HL-60 (cell line): ENCODE measurements at regions not wholly inside any gene's neighbourhood (a gene's known extent, or its start where the extent isn't known, plus 50 kb on each side); places are given as distances from the start of the nearest gene placed in this dataset.

Experiments used
- DNase-seq, 2 experiments: peaks; one replicate each; pipeline ENCODE4 v3.0.0-alpha.2; 2010 to 2020; ENCODE audit warnings: low read depth in 1 of 2, low spot score in 1 of 2
- H3K27ac ChIP-seq: fragments of 250-450 bp; sonication (Bioruptor Pico); replicated peaks from 2 replicates; pipeline ENCODE4 v1.5.1; 2020; ENCODE audit warnings: mild to moderate bottlenecking, moderate library complexity
- H3K27me3 ChIP-seq: fragments of 250-450 bp; sonication (Bioruptor Pico); 2 replicates; pipeline ENCODE4 v1.5.1; 2021; ENCODE audit warnings: mild to moderate bottlenecking, moderate library complexity; ENCODE audit not compliant: insufficient read depth, poor library complexity, severe bottlenecking
- H3K4me3 ChIP-seq: replicated peaks from 2 replicates; pipeline ENCODE4 v1.5.1; 2011; ENCODE audit warnings: mild to moderate bottlenecking, control low read depth, low read length; ENCODE audit not compliant: insufficient read depth
- GABPA ChIP-seq: IDR thresholded peaks from 2 replicates; pipeline ENCODE4 v1.6.1; 2012; ENCODE audit warnings: low read depth
- POLR2AphosphoS5 ChIP-seq: IDR thresholded peaks from 2 replicates; pipeline ENCODE4 v1.6.1; 2012; ENCODE audit warnings: low read depth
- SPI1 ChIP-seq: IDR thresholded peaks from 2 replicates; pipeline ENCODE4 v1.6.1; 2012; ENCODE audit warnings: low read depth, mild to moderate bottlenecking, borderline replicate concordance
- TF ChIP-seq, protein P1 (sequence below): IDR thresholded peaks from one replicate; pipeline ENCODE4 v1.5.1; 2011; ENCODE audit warnings: low read length, control low read depth, inconsistent platforms; ENCODE audit not compliant: insufficient read depth
- TF ChIP-seq, protein P2 (sequence below): IDR thresholded peaks from 2 replicates; pipeline ENCODE4 v1.6.1; 2012; ENCODE audit warnings: low read depth; ENCODE audit not compliant: insufficient replicate concordance

GRCh38 chr1:29677028-29678024, 441.0 kb downstream of the PTPRU start:
- H3K27me3 ChIP-seq, result no peaks in the 10 kb centered on the region
- H3K27ac ChIP-seq, result no peak overlapping the region
- TF ChIP-seq GABPA, result no peak
- TF ChIP-seq SPI1, result no peak
- TF ChIP-seq, protein P1, sequence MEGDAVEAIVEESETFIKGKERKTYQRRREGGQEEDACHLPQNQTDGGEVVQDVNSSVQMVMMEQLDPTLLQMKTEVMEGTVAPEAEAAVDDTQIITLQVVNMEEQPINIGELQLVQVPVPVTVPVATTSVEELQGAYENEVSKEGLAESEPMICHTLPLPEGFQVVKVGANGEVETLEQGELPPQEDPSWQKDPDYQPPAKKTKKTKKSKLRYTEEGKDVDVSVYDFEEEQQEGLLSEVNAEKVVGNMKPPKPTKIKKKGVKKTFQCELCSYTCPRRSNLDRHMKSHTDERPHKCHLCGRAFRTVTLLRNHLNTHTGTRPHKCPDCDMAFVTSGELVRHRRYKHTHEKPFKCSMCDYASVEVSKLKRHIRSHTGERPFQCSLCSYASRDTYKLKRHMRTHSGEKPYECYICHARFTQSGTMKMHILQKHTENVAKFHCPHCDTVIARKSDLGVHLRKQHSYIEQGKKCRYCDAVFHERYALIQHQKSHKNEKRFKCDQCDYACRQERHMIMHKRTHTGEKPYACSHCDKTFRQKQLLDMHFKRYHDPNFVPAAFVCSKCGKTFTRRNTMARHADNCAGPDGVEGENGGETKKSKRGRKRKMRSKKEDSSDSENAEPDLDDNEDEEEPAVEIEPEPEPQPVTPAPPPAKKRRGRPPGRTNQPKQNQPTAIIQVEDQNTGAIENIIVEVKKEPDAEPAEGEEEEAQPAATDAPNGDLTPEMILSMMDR, result no peak
- TF ChIP-seq, protein P2, sequence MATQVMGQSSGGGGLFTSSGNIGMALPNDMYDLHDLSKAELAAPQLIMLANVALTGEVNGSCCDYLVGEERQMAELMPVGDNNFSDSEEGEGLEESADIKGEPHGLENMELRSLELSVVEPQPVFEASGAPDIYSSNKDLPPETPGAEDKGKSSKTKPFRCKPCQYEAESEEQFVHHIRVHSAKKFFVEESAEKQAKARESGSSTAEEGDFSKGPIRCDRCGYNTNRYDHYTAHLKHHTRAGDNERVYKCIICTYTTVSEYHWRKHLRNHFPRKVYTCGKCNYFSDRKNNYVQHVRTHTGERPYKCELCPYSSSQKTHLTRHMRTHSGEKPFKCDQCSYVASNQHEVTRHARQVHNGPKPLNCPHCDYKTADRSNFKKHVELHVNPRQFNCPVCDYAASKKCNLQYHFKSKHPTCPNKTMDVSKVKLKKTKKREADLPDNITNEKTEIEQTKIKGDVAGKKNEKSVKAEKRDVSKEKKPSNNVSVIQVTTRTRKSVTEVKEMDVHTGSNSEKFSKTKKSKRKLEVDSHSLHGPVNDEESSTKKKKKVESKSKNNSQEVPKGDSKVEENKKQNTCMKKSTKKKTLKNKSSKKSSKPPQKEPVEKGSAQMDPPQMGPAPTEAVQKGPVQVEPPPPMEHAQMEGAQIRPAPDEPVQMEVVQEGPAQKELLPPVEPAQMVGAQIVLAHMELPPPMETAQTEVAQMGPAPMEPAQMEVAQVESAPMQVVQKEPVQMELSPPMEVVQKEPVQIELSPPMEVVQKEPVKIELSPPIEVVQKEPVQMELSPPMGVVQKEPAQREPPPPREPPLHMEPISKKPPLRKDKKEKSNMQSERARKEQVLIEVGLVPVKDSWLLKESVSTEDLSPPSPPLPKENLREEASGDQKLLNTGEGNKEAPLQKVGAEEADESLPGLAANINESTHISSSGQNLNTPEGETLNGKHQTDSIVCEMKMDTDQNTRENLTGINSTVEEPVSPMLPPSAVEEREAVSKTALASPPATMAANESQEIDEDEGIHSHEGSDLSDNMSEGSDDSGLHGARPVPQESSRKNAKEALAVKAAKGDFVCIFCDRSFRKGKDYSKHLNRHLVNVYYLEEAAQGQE, result no peak
- TF ChIP-seq POLR2AphosphoS5, result no peak
- no peak for DNase-seq
- no peak overlapping the region for H3K4me3 ChIP-seq

DNA sequence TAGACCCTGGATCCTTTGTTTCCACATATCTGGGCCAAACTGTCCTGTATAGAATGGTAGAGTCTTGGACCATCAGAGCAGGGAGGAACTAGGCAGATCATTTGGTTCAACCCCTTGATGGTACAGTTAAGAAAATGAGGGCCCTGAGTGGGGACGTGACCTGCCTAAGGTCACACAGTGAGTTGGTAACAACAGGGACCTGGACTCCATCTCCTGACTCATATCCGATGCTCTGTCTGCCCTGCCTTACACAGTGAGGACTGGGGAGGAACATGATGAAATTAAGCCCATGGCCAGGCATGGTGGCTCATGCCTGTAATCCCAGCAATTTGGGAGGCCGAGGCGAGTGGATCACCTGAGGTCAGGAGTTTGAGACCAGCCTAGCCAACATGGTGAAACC, 440.2 kb downstream of the PTPRU start:
- H3K27ac ChIP-seq, result no peak overlapping the region
- no peaks in the 10 kb centered on the region for H3K27me3 ChIP-seq

DNA sequence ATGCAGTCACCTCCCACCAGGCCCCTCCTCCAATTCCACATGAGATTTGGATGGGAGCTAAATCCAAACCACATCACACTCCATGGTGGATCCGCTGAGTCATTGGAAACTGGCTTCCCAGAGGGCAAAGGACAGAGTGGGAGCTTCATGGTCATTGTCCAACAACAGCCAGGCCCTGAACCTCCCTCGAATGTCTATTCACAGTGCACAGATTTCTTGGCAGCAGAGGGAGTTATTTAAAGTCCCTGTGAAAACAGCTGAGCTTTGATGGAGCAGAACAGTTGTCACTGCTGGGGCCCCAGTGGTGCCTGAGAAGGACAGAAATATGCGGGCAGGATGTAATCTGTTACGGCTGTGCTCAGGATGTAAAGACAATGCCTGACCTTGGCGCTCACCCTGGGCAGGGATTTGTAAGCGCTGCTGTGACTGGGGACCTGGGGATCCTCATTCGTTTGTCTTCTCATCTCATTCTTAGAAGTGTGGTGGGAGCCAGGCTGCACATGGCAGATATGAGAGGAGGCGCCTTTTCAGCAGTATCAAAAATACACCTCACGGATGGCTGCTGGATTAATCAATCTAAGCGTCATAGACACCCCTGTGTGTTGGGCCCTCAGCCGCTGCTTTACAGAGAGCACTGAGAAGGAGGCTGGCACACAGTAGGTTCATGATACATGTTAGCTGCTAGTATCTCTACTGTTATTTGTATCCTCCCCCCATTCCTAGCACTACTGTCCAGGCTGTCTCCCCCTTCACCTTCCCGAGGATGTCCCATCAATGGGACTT, 439.4 kb downstream of the PTPRU start:
- Histone ChIP-seq H3K27me3 (no peaks in the 10 kb centered on the region), H3K4me3 (no peak overlapping the region), H3K27ac (no peak overlapping the region)
- DNase-seq, result no peak
- TF ChIP-seq, protein P1, result no peak
- TF ChIP-seq GABPA (no peak), SPI1 (no peak), POLR2AphosphoS5 (no peak)
- TF ChIP-seq, protein P2, result no peak

More for the DNA sequence above, 440.2 kb downstream of the PTPRU start:
- no peak for DNase-seq
- no peak overlapping the region for H3K4me3 ChIP-seq
- TF ChIP-seq SPI1, result no peak
- TF ChIP-seq, protein P1, result no peak
- no peak for TF ChIP-seq POLR2AphosphoS5
- TF ChIP-seq, protein P2, result no peak
- no peak for TF ChIP-seq GABPA
